ENCODE measurements at regions not wholly inside any gene's neighbourhood (a gene's known extent, or its start where the extent isn't known, plus 50 kb on each side); places are given as distances from the start of the nearest gene placed in this dataset.

DNA sequence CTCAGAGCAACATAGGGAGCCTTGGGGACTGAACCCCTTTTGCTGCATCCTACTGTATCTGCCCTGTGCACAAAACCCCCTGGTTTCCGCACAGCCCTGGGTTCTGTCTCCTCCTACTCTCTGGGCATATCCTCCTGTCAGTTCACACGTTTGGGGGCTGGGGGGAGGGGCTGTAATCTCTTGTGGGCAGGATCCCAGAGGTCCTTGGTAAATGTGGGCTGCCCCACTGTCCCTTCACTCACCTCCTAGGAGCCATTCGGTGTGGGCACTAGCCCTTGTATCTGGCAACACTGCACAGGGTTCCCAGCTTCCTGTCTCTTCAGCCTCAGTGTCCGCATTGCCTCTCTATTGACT is 271.8 kb upstream of the DMAC1 start:
- TF ChIP-seq, protein P1, sequence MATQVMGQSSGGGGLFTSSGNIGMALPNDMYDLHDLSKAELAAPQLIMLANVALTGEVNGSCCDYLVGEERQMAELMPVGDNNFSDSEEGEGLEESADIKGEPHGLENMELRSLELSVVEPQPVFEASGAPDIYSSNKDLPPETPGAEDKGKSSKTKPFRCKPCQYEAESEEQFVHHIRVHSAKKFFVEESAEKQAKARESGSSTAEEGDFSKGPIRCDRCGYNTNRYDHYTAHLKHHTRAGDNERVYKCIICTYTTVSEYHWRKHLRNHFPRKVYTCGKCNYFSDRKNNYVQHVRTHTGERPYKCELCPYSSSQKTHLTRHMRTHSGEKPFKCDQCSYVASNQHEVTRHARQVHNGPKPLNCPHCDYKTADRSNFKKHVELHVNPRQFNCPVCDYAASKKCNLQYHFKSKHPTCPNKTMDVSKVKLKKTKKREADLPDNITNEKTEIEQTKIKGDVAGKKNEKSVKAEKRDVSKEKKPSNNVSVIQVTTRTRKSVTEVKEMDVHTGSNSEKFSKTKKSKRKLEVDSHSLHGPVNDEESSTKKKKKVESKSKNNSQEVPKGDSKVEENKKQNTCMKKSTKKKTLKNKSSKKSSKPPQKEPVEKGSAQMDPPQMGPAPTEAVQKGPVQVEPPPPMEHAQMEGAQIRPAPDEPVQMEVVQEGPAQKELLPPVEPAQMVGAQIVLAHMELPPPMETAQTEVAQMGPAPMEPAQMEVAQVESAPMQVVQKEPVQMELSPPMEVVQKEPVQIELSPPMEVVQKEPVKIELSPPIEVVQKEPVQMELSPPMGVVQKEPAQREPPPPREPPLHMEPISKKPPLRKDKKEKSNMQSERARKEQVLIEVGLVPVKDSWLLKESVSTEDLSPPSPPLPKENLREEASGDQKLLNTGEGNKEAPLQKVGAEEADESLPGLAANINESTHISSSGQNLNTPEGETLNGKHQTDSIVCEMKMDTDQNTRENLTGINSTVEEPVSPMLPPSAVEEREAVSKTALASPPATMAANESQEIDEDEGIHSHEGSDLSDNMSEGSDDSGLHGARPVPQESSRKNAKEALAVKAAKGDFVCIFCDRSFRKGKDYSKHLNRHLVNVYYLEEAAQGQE (IDR thresholded peaks at IDR 0.05) = no peak
- TF ChIP-seq, protein P2, sequence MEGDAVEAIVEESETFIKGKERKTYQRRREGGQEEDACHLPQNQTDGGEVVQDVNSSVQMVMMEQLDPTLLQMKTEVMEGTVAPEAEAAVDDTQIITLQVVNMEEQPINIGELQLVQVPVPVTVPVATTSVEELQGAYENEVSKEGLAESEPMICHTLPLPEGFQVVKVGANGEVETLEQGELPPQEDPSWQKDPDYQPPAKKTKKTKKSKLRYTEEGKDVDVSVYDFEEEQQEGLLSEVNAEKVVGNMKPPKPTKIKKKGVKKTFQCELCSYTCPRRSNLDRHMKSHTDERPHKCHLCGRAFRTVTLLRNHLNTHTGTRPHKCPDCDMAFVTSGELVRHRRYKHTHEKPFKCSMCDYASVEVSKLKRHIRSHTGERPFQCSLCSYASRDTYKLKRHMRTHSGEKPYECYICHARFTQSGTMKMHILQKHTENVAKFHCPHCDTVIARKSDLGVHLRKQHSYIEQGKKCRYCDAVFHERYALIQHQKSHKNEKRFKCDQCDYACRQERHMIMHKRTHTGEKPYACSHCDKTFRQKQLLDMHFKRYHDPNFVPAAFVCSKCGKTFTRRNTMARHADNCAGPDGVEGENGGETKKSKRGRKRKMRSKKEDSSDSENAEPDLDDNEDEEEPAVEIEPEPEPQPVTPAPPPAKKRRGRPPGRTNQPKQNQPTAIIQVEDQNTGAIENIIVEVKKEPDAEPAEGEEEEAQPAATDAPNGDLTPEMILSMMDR (IDR thresholded peaks at IDR 0.05; ENCODE audit: low read depth, low read length, missing input control) = no peak
- TF ChIP-seq, protein P3, sequence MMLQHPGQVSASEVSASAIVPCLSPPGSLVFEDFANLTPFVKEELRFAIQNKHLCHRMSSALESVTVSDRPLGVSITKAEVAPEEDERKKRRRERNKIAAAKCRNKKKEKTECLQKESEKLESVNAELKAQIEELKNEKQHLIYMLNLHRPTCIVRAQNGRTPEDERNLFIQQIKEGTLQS (IDR thresholded peaks at IDR 0.05) = no peak
- TF ChIP-seq TAF1 (conservative IDR thresholded peaks at IDR 0.05) = no peak
- TF ChIP-seq YY1 (IDR thresholded peaks at IDR 0.05) = no peak
- no peak for TF ChIP-seq RXRA (IDR thresholded peaks at IDR 0.05)
- TF ChIP-seq JUND (IDR thresholded peaks at IDR 0.05) = no peak
- TF ChIP-seq, protein P4, sequence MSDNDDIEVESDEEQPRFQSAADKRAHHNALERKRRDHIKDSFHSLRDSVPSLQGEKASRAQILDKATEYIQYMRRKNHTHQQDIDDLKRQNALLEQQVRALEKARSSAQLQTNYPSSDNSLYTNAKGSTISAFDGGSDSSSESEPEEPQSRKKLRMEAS (IDR thresholded peaks at IDR 0.05) = no peak
- no peak for TF ChIP-seq RAD21 (IDR thresholded peaks at IDR 0.05)
- no peak for TF ChIP-seq SP1 (IDR thresholded peaks at IDR 0.05)
